ENCODE measurements at regions not wholly inside any gene's neighbourhood (a gene's known extent, or its start where the extent isn't known, plus 50 kb on each side); places are given as distances from the start of the nearest gene placed in this dataset.
A peak's percentile ranks its signal among the peaks of the same experiment; 100 is the strongest.
"Not testable (repeated sequence)": the region's sequence is repeated elsewhere in the genome, so short reads cannot be mapped to it uniquely, and the experiment has no call there.

DNA sequence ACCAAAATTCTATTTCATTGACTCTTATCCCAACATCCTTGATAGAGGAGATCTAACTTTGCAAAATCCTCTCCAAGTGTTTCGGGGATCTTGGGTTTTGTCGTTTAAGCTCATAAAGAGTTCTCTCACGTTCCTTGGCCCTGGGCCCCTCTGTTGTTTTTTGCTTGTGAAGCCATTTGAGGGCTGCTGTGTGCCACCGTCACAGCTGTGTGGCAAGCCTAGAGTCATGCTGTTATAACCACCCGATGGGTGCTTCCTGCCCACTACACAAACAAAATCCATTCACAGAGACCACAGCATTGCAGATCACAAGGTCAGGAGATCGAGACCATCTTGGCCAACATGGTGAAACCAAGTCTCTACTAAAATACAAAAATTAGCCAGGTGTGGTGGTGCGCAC lies 154.1 kb downstream of the ADSS2 start:
- H3K27ac Mint-ChIP-seq, result no peak overlapping the region
- H3K36me3 Mint-ChIP-seq, result no peaks in the 10 kb centered on the region
- H3K4me1 Mint-ChIP-seq, result peaks cover 6% of the 10 kb centered on the region
- no peak overlapping the region for H3K4me3 Mint-ChIP-seq
- H3K9me3 Mint-ChIP-seq, result no peaks in the 10 kb centered on the region
- no peaks in the 10 kb centered on the region for H3K27me3 Mint-ChIP-seq

DNA sequence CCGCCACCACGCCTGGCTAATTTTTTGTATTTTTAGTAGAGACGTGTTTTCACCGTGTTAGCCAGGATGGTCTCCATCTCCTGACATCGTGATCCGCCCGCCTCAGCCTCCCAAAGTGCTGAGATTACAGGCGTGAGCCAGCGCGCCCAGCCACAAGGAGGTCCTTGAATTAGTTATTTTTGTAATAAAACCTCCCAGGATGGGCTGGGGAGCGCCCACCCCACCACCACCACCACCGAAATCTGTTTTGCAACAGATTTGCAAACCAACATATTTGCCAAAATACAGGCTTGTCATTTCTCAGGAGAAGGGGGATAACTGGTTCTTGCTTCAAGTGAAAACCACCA lies 151.7 kb downstream of the ADSS2 start:
- H3K4me3 Mint-ChIP-seq, result peak overlapping the region; percentile 86
- not testable (repeated sequence) for H3K27me3 Mint-ChIP-seq, H3K9me3 Mint-ChIP-seq, H3K36me3 Mint-ChIP-seq, H3K27ac Mint-ChIP-seq, H3K4me1 Mint-ChIP-seq

DNA sequence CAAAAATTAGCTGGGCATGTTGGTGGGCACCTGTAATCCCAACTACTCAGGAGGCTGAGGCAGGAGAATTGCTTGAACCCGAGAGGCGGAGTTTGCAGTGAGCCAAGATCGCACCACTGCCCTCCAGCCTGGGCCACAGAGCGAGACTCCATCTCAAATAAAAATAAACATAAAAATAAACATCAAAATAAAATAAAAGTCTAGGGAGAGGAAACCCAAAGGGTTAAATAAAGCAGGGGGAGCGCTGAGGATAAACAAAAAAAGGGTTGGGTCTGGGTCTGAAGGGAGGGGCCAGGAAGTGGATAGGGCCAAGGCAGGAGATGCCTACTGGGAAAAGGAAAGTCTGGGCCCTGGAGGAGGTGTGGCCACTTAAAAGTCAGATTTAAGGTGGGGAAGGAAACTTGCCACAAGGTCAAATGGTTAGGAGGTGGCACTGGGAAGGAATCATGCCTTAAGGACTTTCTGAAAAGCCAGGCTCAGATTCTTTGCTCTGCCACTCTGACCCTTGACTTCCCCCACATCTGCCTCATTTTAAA lies 150.0 kb downstream of the ADSS2 start:
- peaks cover 6% of the 10 kb centered on the region for H3K4me1 Mint-ChIP-seq
- no peaks in the 10 kb centered on the region for H3K36me3 Mint-ChIP-seq
- H3K27me3 Mint-ChIP-seq, result no peaks in the 10 kb centered on the region
- H3K4me3 Mint-ChIP-seq, result no peak overlapping the region
- no peaks in the 10 kb centered on the region for H3K9me3 Mint-ChIP-seq
- H3K27ac Mint-ChIP-seq, result no peak overlapping the region

DNA sequence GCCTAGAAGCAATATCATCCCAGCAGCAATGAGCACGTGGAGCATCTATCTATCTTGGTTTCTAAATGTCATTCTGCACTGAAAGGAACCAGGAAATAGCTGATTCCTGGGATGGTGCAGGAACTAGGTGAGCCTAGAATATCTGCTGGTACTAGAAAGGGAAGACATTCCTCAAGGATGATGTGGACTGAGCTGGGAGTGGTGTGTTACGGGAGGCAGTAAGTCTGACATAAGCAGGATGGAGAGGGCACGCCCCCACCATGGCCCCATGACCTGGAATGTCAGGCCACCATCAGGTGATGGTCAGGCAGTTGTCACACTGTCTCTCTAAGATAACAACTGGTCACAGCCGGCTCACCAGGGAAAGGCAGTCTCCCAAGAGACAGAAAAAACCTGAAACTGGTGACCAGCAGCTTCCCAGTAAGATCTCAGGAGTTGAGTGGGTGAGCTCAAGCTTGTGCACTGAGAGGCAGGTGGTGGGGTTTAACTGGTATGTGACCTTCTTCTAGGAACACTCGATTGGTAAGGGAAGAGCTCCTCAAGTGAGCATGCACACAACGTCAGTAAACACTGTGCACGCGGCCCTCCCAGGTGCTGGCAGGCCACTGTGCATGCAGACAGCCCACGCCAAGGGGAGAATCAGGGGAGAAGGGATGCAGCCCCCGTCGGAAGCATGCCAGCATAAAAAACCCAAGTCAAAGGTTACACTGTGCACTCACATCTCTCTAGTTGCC lies 148.7 kb downstream of the ADSS2 start:
- Mint-ChIP-seq H3K4me3 (no peak overlapping the region), H3K27me3 (no peaks in the 10 kb centered on the region), H3K27ac (no peak overlapping the region), H3K4me1 (peaks cover 6% of the 10 kb centered on the region), H3K9me3 (no peaks in the 10 kb centered on the region), H3K36me3 (no peaks in the 10 kb centered on the region)

DNA sequence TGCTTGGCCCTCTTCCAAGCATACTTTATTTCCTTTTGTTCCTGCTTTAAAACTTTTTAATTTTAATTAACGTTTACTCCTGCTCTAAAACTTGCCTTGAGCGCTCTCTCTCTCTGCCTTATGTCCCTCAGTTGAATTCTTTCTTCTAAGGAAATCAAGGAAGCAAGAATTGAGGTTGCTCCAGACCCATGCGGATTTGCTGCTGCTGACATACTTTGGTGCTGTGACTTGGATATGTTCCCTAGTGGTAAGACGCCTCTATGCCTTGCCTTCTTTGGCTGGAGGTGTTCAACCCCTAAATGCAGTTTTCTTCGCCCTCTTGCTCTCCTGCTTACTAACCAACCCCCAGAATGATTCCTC lies 148.1 kb downstream of the ADSS2 start:
- H3K4me1 Mint-ChIP-seq, result peaks cover 6% of the 10 kb centered on the region

DNA sequence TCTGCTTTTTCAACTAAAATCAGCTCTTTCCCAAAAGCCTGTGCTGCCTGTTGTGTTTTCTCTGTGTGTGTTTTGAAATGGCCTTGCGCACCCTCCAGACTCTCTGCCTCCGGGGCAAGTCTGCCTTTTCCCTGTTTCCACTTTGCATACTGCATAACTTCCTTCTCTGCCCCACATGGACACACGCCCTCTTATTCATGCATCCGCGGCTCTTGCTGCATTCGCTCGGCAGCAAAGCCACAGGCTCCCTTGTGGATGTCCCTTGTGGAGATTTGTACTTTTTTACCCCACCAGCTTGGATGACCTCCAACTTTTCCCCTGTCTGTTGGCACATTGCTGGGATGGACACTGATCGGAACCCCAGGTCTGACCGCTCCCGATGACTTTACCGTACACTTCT lies 147.6 kb downstream of the ADSS2 start:
- H3K27ac Mint-ChIP-seq, result no peak overlapping the region
- H3K36me3 Mint-ChIP-seq, result no peaks in the 10 kb centered on the region
- H3K9me3 Mint-ChIP-seq, result no peaks in the 10 kb centered on the region
- H3K4me1 Mint-ChIP-seq, result peaks cover 5% of the 10 kb centered on the region
- H3K4me3 Mint-ChIP-seq, result no peak overlapping the region
- no peaks in the 10 kb centered on the region for H3K27me3 Mint-ChIP-seq

More for the DNA sequence above, 148.1 kb downstream of the ADSS2 start:
- H3K9me3 Mint-ChIP-seq, result no peaks in the 10 kb centered on the region
- no peaks in the 10 kb centered on the region for H3K36me3 Mint-ChIP-seq
- H3K4me3 Mint-ChIP-seq, result no peak overlapping the region
- H3K27ac Mint-ChIP-seq, result no peak overlapping the region
- no peaks in the 10 kb centered on the region for H3K27me3 Mint-ChIP-seq

DNA sequence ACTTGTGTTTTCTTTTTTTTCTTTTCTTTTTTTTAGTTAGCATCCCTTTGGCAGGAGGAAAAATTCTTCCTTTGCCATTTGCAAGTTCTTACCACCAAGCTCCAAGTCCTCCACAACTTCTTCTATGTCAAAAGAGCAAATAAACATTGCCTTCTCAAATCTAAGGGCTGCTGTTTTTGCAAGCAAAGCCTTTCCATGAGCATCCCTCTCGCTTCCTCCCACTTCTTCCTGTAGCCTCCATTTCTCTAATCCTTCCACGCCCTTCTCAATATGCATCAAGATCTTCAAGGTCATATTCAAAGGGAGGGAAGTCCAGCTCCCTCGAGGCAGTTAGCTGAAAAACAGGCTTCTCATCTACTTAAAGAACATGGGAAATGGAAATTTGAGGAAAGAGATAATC lies 147.1 kb downstream of the ADSS2 start:
- Mint-ChIP-seq H3K4me1 (peaks cover under 1% of the 10 kb centered on the region), H3K36me3 (no peaks in the 10 kb centered on the region), H3K27ac (no peak overlapping the region), H3K9me3 (no peaks in the 10 kb centered on the region), H3K27me3 (no peaks in the 10 kb centered on the region), H3K4me3 (no peak overlapping the region)

DNA sequence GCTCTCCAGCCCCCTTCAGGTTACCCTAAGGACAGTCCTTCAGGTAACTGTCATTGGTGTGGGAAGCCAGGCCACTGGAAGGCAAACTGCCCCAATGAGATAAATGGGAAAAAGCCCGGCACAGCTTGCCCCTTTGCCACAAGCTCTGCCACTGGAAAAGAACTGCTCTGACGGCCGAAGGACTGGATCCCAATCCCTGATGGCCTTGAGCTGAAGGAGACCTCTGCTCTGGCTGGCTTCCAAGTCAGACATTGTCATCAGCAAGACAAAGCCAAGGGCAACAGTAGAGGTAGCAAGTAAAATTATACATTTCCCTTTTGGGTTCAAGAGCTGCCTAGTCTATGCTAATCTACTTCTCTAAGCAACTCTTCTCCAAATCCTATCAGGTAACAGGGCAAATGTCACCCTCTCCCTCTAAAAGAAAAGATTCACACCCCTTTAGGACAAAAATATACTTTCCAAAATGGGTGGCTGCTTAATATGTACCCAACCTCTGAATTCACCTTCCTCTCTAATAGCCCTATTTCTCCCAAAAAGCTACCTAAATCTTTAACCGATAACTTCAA lies 145.8 kb downstream of the ADSS2 start:
- Mint-ChIP-seq H3K9me3 (no peaks in the 10 kb centered on the region), H3K4me1 (no peaks in the 10 kb centered on the region), H3K27ac (no peak overlapping the region), H3K4me3 (no peak overlapping the region), H3K36me3 (no peaks in the 10 kb centered on the region), H3K27me3 (no peaks in the 10 kb centered on the region)

DNA sequence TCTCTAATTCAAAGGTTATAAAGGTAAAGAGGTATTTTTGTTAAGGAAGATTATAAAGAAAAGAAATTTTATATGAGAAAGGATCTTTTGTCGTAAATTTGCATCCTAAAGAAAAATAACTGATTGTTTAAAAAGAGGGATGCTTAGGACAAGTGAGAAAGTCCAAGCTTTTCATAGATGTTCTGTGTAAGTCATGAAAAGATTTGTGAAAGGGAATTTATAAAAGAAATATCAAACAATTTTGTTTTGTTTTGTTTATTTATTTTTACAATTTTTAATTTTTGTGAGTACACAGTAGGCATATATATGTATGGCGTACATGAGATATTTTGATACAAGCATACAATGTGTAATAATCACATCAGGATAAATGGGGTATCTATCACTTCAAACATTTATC lies 145.2 kb downstream of the ADSS2 start:
- Mint-ChIP-seq H3K27me3 (no peaks in the 10 kb centered on the region), H3K36me3 (no peaks in the 10 kb centered on the region), H3K4me1 (no peaks in the 10 kb centered on the region), H3K9me3 (no peaks in the 10 kb centered on the region), H3K27ac (no peak overlapping the region), H3K4me3 (no peak overlapping the region)

DNA sequence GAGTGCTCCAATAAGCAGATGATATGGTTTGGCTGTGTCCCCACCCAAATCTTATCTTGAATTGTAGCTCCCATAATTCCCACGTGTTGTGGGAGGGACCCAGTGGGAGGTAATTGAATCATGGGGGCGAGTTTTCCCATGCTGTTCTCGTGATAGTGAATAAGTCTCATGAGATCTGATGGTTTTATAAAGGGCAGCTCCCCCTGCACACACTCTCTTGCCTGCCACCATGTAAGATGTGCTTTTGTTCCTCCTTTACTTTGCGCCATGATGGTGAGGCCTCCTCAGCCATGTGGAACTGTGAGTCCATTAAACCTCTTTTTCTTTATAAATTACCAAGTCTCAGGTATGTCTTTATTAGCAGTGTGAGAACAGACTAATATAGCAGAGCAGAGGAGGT lies 142.5 kb downstream of the ADSS2 start:
- H3K9me3 Mint-ChIP-seq, H3K27ac Mint-ChIP-seq, H3K4me3 Mint-ChIP-seq, H3K27me3 Mint-ChIP-seq, H3K4me1 Mint-ChIP-seq, H3K36me3 Mint-ChIP-seq: not testable (repeated sequence)

DNA sequence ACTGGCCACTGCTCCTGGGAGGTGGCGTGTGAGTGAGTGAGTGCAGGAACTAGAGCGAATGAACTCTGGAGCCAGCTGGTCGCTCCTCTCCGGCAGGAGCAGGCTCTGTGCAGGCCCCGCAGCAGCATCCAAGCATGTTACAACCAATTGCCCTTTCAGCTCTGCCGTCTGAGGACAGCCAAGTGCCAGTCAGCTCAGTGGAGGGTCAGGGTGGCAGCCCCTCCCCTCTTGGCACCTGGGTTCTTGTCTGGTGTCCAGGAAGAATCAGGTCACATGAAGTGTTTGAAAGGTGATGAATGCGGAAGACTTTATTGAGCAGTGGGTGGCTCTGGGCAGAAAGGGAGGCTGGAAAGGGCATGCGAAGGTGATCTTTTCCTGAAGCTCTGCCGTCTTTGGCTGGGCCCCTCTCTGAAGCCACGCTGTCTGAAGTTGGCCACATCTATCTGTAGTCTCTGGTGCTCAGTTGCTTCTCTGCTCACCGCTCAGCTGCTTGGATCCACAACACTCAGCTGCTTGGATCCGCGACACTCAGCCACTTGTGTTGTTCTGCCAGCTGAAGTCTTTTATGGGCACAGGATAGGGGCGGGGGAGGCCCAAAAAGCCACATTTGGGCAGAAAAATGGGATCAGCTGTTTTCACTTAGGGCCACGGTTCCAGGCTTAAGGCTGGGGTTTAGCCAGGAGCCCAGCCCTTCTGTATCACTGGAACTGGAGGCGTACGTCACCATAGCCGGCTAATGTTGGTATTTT lies 139.8 kb downstream of the ADSS2 start:
- Mint-ChIP-seq H3K4me3 (no peak overlapping the region), H3K36me3 (no peaks in the 10 kb centered on the region), H3K27ac (no peak overlapping the region), H3K9me3 (no peaks in the 10 kb centered on the region), H3K27me3 (no peaks in the 10 kb centered on the region), H3K4me1 (no peaks in the 10 kb centered on the region)

DNA sequence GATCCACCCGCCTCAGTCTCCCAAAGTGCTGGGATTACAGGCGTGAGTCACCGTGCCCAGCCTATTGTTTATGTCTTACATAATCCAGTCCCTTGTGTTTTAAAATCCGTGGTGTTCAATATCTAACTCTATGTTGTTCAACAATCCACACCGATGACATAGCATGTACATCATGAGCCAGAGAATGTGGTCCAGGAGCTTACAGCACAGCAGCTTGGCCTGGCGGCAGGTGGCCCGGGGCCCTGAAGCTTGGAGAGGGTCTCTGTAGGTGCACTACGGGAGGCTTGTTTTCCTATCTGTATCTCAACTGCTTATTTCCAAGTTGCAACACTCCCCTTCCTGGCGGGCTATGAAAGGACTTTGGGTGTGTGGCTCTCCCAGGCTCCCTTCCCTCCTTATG lies 138.4 kb downstream of the ADSS2 start:
- no peak overlapping the region for H3K27ac Mint-ChIP-seq
- H3K36me3 Mint-ChIP-seq, result no peaks in the 10 kb centered on the region
- H3K27me3 Mint-ChIP-seq, result no peaks in the 10 kb centered on the region
- H3K9me3 Mint-ChIP-seq, result no peaks in the 10 kb centered on the region
- no peaks in the 10 kb centered on the region for H3K4me1 Mint-ChIP-seq
- no peak overlapping the region for H3K4me3 Mint-ChIP-seq

DNA sequence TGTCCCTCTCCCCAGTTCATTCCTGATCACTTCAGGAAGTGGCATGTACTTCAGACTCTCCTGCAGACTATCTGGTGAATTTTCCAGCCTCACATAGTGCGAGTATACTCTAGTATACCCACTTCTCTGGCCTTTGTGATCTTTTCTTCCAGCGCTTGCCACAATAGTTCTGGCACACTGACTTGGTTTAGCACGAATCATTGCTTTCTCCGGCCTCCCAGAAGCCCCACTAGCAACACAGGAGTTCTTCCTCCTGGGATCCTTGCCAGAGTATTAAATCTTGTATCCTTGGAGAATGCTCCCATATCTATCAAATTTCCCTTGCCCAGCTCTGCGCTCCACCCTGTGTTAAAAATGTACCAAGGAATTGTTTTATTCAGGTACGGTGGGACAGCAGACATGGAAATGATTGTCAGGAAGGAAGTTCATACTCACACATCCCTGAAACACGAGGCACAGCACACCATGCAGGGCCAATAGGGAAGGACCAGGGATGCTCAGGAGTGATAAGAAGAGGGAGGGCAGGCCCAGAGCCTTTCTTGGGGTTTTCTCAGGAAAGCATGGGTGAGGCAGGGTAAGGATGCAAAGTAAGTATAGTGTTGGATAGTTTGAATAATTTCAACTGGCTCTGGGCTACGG lies 136.7 kb downstream of the ADSS2 start:
- Mint-ChIP-seq H3K27ac (no peak overlapping the region), H3K36me3 (no peaks in the 10 kb centered on the region), H3K27me3 (no peaks in the 10 kb centered on the region), H3K9me3 (no peaks in the 10 kb centered on the region), H3K4me3 (no peak overlapping the region), H3K4me1 (peaks cover 9% of the 10 kb centered on the region)

DNA sequence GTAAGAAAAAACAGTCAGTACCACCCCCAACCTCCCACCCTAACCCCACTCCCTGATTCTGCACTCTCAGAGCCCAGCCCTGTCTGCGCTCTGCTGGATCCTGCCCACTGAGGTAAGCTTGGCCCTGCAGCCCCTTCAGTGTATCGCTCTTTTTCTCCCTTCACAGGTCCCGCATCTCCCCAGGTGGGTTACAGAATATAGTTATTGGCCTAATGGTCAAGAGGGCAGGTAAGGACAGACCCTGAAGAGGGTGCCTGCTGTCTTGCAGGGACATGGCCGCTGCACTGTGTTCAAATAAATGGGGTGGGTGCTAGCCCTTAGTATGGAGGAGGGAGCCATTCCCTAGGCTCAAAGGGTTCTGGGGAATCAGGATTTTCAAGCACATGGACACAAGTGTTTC lies 135.7 kb downstream of the ADSS2 start:
- no peak overlapping the region for H3K4me3 Mint-ChIP-seq
- no peaks in the 10 kb centered on the region for H3K27me3 Mint-ChIP-seq
- H3K4me1 Mint-ChIP-seq, result peaks cover 9% of the 10 kb centered on the region
- H3K27ac Mint-ChIP-seq, result no peak overlapping the region
- H3K9me3 Mint-ChIP-seq, result no peaks in the 10 kb centered on the region
- no peaks in the 10 kb centered on the region for H3K36me3 Mint-ChIP-seq

DNA sequence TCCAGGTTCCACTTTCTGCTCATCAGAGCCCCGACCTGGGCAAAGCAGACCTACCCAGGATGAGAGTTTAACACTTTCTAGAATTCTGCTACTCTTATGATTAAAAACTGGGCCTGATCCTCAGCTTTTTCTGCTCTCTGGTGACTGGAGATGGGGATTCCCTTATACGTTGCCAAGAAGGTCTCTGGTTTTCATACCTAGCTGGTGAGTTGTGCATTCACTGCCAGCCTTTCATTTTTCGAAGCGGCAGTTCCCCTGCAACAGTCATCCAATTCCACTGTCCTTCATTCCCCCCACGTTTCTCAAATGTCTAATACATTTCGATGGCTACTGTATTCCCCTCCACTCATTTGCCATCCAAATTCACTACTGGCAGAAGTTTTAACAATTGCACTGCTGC lies 135.3 kb downstream of the ADSS2 start:
- Mint-ChIP-seq H3K27ac (no peak overlapping the region), H3K4me1 (peaks cover 9% of the 10 kb centered on the region), H3K4me3 (no peak overlapping the region), H3K36me3 (no peaks in the 10 kb centered on the region), H3K9me3 (no peaks in the 10 kb centered on the region), H3K27me3 (no peaks in the 10 kb centered on the region)

Data from activated naive CD4-positive, alpha-beta T cell treated with anti-CD3 and anti-CD28 coated beads, Interleukin-2, amount 50 U/mL, for 24 hours (primary cell).